ENCODE measurements at regions not wholly inside any gene's neighbourhood (a gene's known extent, or its start where the extent isn't known, plus 50 kb on each side); places are given as distances from the start of the nearest gene placed in this dataset.

DNA sequence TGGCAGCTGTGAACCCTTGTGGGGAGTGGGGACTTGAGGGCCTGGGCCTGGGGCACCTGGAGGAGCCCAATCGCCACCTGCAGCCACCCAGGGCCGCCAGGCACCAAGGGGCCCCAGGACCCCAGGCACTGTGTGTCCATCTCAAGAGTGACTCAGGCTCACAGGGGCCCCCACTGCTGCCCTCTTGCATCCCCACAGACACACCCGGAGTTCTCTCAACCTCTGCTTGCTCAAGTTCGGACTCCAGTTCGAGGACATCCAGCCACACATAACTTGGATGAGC, 51.9 kb downstream of the MRPL36 start:
- TF ChIP-seq ETV6 (CRISPR knock-in tag; IDR thresholded peaks at IDR 0.05) (no peak), ELF4 (CRISPR knock-in tag; IDR thresholded peaks at IDR 0.05; ENCODE audit: low read depth) (no peak), OVOL2 (CRISPR knock-in tag; IDR thresholded peaks at IDR 0.05; ENCODE audit: borderline replicate concordance) (no peak), TP53 (CRISPR knock-in tag; IDR thresholded peaks at IDR 0.05) (no peak), ZNF121 (CRISPR knock-in tag; IDR thresholded peaks at IDR 0.05) (no peak), GABPB1 (CRISPR knock-in tag; IDR thresholded peaks at IDR 0.05) (no peak), FOXK1 (CRISPR knock-in tag; IDR thresholded peaks at IDR 0.05) (no peak), CREB1 (CRISPR knock-in tag; IDR thresholded peaks at IDR 0.05) (no peak), JUN (CRISPR knock-in tag; IDR thresholded peaks at IDR 0.05) (no peak)
- TF ChIP-seq, protein P1, sequence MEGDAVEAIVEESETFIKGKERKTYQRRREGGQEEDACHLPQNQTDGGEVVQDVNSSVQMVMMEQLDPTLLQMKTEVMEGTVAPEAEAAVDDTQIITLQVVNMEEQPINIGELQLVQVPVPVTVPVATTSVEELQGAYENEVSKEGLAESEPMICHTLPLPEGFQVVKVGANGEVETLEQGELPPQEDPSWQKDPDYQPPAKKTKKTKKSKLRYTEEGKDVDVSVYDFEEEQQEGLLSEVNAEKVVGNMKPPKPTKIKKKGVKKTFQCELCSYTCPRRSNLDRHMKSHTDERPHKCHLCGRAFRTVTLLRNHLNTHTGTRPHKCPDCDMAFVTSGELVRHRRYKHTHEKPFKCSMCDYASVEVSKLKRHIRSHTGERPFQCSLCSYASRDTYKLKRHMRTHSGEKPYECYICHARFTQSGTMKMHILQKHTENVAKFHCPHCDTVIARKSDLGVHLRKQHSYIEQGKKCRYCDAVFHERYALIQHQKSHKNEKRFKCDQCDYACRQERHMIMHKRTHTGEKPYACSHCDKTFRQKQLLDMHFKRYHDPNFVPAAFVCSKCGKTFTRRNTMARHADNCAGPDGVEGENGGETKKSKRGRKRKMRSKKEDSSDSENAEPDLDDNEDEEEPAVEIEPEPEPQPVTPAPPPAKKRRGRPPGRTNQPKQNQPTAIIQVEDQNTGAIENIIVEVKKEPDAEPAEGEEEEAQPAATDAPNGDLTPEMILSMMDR (IDR thresholded peaks at IDR 0.05), result no peak

All from WTC11 (cell line).